ENCODE measurements at regions not wholly inside any gene's neighbourhood (a gene's known extent, or its start where the extent isn't known, plus 50 kb on each side); places are given as distances from the start of the nearest gene placed in this dataset.

DNA sequence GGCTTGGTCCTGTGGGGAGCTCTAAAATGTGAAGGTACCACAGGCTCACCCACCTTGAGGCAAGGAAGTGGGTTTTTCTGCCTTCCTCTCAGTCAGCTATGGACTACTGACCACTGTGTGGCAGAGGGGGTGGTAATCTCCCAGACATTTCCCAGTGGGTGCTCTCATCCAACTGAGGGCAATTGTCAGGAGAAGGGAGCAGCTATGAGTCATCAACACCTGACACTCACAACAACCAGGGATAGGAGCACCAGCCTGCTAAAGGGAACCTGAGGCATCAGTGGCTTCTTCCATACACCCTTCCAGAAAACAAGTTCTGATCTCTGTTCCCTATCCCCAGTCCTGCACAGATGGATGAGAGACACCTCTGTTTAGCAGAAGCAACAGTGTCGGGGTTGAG is 468.8 kb downstream of the BCOR start:
- TF ChIP-seq CTCF (IDR thresholded peaks at IDR 0.05): no peak
- no peak for DNase-seq (ENCODE audit: low spot score)
- no peaks in the 10 kb centered on the region for H3K9me3 ChIP-seq
- ATAC-seq (ENCODE audit: insufficient number of reproducible peaks, low FRiP score, low read depth): no peak
- H3K36me3 ChIP-seq: no peaks in the 10 kb centered on the region
- H3K27me3 ChIP-seq (replicated peaks; ENCODE audit: insufficient read depth): no peaks in the 10 kb centered on the region
- no peak overlapping the region for H3K27ac ChIP-seq
- no peak overlapping the region for H3K4me3 ChIP-seq
- H3K4me1 ChIP-seq (ENCODE audit: control insufficient read depth in 1 of 2, low read depth in 2 of 2): no peaks in the 10 kb centered on the region

- Histone ChIP-seq H3K27ac (no peak overlapping the region), H3K27me3 (replicated peaks; ENCODE audit: insufficient read depth) (no peaks in the 10 kb centered on the region), H3K4me3 (no peak overlapping the region), H3K36me3 (no peaks in the 10 kb centered on the region), H3K4me1 (ENCODE audit: control insufficient read depth in 1 of 2, low read depth in 2 of 2) (no peaks in the 10 kb centered on the region), H3K9me3 (no peaks in the 10 kb centered on the region)
- TF ChIP-seq CTCF (IDR thresholded peaks at IDR 0.05): no peak
- no peak for DNase-seq (ENCODE audit: low spot score)
- ATAC-seq (ENCODE audit: insufficient number of reproducible peaks, low FRiP score, low read depth): no peak
Observed at GRCh38 chrX:39630344-39630743, 467.4 kb downstream of the BCOR start.

DNA sequence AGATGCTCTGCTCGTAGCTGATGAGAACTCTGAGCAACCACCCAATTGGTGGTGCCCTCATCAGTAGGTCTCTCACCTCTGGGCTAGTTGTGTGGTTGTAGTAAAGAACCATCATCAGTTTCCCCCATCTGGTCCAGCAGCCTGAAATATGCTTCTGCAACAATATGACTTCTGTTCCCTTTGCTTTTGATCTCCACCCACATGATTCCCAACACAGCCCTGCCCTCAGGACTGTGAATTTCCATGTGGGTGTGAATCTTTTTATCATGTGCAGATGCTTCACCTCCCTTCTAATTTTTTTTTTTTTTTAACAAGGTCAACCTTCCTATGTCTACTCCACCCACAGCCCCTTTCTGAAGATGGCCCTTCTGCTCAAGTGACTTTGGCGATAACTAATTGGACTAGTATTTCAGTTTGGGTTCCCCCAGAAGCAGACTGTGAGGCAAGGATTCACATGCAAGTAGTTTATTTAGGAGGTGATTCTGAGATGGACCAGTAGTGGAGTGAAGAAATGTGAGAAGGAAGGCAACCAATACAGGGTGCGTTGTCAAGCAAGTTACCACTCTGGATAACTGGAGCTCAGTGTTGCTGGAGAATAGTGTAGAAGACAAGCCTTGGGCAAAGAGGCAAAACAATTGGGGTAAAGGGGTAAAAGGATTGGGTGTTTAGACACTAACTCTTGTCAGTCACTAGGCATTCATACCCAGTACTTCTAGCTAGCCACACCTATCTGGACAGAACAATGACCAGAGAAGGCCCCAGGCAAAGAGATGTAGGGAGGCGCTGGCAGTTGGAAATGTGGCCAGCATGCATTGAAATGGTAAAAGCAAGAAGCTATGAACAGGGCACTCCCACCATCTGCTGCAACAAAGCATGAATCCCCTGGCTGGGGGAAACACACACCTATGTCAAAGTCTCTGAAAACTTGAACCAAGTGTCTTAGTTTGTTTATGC is 466.2 kb downstream of the BCOR start:
- Histone ChIP-seq H3K36me3 (no peaks in the 10 kb centered on the region), H3K27me3 (replicated peaks; ENCODE audit: insufficient read depth) (no peaks in the 10 kb centered on the region), H3K4me1 (ENCODE audit: control insufficient read depth in 1 of 2, low read depth in 2 of 2) (no peaks in the 10 kb centered on the region), H3K27ac (no peak overlapping the region), H3K4me3 (no peak overlapping the region), H3K9me3 (no peaks in the 10 kb centered on the region)
- DNase-seq (ENCODE audit: low spot score): no peak
- no peak for ATAC-seq (ENCODE audit: insufficient number of reproducible peaks, low FRiP score, low read depth)
- no peak for TF ChIP-seq CTCF (IDR thresholded peaks at IDR 0.05)

- no peaks in the 10 kb centered on the region for H3K9me3 ChIP-seq
Observed at GRCh38 chrX:39633293-39633692, 464.5 kb downstream of the BCOR start.

More at GRCh38 chrX:39633293-39633692, 464.5 kb downstream of the BCOR start:
- no peak for TF ChIP-seq CTCF (IDR thresholded peaks at IDR 0.05)
- Histone ChIP-seq H3K4me1 (ENCODE audit: control insufficient read depth in 1 of 2, low read depth in 2 of 2) (no peaks in the 10 kb centered on the region), H3K27ac (no peak overlapping the region), H3K36me3 (no peaks in the 10 kb centered on the region), H3K4me3 (no peak overlapping the region), H3K27me3 (replicated peaks; ENCODE audit: insufficient read depth) (no peaks in the 10 kb centered on the region)
- DNase-seq (ENCODE audit: low spot score) (no peak), ATAC-seq (ENCODE audit: insufficient number of reproducible peaks, low FRiP score, low read depth) (no peak)
